NCI-H748 (cell line): ENCODE measurements at regions not wholly inside any gene's neighbourhood (a gene's known extent, or its start where the extent isn't known, plus 50 kb on each side); places are given as distances from the start of the nearest gene placed in this dataset.

Experiments used
- DNase-seq: peaks from one replicate; lab custom pipeline; 2025; ENCODE audit not compliant: unreplicated experiment; lab: John Stamatoyannopoulos, UW

DNA sequence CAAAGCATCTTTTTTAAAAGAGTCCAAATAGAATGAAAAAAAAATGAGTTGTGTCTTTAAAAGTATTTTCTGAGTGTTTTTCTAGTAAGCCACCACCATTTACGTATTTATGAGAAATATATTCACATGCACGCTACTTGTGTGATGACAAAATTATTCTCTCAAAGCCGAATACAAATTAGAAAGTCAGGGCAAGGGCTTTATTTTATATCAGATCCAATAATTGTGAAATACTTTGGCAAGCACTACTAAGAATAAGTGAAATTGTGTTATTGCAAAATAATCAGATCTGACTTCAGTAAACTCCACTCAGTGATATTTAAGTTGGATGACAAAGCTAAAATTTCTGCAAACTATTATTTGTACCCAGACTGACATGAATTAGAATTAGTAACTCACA, 589.3 kb upstream of the KCNMB2 start:
- DNase-seq, result no peak

DNA sequence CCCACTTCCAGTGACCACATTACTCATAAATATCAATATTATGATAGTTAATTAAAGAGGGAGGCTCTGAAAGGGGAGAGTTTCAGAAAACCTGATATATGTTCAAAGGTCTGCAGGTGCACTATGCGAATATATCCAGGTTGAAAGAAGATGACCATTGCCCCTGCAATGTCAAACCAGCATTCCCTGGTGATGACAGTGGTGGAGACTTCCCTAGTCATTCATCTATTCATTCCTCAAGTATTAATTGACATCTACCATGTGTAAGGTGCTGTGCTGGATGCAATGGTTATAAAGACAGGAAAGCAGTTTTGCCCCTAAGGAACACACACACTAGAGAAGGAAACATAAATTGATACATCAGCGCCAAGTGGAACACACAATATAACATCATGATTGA, 588.3 kb upstream of the KCNMB2 start:
- no peak for DNase-seq

- DNase-seq, result no peak
Observed at GRCh38 chr3:177948716-177949425, 587.4 kb upstream of the KCNMB2 start.

DNA sequence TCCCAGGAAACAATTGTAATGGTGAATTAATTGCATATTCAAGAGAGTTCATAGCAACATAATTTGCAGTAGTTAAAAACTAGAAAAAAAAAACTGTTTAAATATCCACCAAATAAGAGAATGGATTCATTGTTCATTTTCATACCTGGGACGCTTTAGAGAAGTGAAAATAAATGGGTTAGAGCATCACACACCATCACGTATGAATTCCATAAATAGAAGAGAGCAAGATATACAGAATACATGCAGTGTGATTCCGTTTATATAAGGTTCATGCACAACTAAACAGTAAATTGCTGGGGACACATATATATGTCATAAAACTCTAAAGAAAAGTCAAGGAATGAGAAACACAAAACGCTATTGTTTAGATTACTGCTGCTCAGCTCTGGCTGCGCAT, 577.0 kb upstream of the KCNMB2 start:
- no peak for DNase-seq

- no peak for DNase-seq
Observed at GRCh38 chr3:177960014-177960413, 576.2 kb upstream of the KCNMB2 start.

- DNase-seq, result no peak
Observed at GRCh38 chr3:177960722-177961121, 575.5 kb upstream of the KCNMB2 start.

DNA sequence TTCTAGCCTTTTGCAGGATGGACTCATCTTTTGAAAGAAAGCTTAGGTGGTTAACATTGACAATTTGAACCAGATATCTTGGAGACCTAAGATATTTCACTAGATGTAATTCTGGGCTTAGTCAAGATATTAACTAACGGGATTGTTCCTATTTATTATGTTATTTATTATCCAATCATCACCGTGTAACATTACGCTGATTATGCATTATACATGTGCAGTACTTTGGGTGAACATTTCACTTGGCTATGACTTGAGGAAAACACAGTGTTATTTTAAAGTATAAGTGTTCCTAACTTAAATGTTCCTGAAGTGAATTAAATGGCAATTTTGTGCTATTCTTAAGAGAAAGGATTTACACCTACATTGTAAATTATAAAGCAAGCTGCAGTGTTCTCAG, 574.5 kb upstream of the KCNMB2 start:
- DNase-seq, result no peak

DNA sequence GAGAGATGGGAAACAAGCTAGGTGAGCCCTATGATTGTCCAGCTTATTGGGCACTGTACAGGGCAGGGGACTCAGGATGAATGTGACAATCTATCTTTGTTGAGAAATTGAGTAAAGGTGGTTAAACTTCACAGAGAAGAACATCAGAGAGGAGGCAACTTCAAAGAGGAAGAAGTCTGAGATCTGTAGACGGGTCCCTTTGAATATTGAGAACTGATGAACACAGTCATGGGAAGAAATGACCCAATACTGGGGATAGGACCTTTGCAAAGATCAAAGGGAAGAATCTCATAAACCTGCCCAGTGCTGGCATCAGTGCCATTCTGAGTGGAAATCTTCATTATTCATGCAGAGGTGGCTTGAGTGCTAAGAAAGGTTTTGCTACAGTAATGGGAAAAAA, 569.7 kb upstream of the KCNMB2 start:
- DNase-seq, result no peak

DNA sequence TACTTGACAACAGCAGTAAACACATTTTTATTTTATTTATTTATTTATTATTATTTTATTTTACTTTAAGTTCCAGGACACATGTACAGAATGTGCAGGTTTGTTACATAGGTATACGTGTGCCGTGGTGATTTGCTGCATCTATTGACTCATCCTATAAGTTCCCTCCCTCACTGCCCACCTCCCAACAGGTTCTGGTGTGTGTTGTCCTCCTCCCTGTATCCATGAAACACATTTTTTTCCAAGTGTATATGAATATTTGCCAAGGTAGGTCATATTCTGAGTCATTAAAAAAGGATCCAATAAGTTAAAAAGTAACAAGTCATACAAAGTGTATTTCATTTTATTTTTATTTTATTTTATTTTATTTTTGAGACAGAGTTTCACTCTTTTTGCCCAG, 567.3 kb upstream of the KCNMB2 start:
- no peak for DNase-seq

- no peak for DNase-seq
Observed at GRCh38 chr3:177973241-177973840, 562.9 kb upstream of the KCNMB2 start.

- no peak for DNase-seq
Observed at GRCh38 chr3:177976241-177976640, 560.0 kb upstream of the KCNMB2 start.

GRCh38 chr3:177976866-177977265, 559.4 kb upstream of the KCNMB2 start:
- no peak for DNase-seq

DNA sequence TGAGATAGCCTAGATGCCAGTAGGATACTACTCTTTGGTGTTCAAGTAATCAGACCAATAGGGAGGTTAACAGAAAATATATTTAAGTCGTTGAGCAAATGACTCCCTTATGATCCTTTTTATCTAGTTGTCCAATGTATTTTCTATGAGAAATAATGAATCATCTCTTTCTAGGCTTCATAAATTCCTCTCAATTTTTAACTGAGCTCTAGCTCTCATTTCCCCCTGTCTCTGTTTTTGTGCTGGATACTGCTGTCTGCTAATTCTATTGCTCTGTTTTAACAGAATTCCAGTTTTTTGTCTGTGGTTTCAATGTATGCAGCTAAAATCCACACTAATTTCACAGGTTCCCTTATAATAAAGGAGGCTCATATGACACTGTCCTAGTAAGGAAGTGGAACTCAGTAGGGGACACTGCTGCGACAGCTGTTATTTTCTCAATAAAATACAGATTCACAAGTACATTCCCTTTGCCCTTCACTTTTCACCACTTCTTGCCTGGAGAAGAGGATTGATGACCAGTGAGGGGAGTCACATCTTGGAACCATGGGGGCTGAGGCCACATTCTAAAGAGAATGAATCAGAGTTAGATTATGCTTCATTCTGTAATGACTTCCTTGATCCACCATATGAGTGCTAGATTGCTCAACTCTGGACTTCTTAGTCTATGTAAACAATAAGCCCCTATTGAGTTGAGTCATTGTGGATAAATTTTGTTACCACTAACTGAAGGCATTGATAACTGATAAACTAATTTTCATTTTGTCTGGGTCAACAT, 558.7 kb upstream of the KCNMB2 start:
- DNase-seq, result no peak

DNA sequence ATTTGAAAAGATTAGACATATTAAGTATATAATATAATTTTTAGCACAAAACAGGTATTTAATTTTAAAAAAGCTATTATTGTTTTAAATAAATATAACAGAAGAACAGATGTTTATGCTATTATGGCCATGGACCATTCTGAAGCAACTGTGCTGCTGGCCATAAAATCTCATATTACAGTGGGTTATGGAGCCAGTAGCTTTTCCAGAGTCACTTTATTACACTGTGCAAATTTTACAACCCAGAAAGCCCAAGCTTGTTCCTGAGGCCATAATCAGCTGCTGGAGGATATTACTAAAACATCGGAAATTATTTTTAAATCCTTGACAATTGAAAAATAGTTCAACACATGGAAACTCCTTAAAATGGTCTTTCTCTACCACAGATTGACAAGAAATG, 557.3 kb upstream of the KCNMB2 start:
- DNase-seq, result no peak

DNA sequence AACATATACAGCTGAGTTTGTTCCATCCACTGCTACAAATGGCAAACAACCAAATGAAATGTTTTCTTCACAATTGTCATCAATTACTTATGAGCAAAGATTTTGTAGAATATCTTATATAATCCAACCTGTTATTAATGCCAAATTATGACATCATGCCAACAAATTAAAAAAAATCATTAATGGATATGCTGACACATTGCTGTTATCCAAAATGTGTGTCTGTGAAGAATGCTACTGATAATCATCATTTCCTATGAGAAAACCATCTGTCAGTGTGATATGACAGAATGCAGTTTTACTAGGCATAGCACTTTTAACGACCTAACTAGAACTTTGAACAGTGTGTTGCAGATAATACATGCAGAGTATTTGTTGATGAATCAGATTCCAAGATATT, 556.5 kb upstream of the KCNMB2 start:
- DNase-seq, result no peak

GRCh38 chr3:177981576-177981975, 554.7 kb upstream of the KCNMB2 start:
- no peak for DNase-seq

DNA sequence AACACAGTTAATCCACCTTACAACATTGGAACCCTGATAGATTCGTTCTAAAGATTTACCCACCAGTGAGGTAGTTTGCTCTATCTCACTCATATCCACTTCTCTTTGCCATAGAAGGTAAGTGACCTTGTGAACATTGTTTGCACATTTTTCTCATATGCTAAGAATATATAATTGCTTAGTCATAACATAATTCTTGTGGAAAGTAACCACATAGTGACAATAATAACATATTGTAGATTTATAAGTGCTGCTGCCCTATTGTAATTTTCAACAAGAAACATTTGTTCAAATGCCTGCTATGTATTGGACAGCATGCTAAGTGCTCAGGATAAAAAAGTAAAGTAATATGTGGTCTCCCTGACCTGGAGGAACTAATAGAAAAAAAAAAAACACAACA, 554.2 kb upstream of the KCNMB2 start:
- DNase-seq, result no peak

- DNase-seq, result no peak
Observed at GRCh38 chr3:177983320-177983719, 552.9 kb upstream of the KCNMB2 start.

DNA sequence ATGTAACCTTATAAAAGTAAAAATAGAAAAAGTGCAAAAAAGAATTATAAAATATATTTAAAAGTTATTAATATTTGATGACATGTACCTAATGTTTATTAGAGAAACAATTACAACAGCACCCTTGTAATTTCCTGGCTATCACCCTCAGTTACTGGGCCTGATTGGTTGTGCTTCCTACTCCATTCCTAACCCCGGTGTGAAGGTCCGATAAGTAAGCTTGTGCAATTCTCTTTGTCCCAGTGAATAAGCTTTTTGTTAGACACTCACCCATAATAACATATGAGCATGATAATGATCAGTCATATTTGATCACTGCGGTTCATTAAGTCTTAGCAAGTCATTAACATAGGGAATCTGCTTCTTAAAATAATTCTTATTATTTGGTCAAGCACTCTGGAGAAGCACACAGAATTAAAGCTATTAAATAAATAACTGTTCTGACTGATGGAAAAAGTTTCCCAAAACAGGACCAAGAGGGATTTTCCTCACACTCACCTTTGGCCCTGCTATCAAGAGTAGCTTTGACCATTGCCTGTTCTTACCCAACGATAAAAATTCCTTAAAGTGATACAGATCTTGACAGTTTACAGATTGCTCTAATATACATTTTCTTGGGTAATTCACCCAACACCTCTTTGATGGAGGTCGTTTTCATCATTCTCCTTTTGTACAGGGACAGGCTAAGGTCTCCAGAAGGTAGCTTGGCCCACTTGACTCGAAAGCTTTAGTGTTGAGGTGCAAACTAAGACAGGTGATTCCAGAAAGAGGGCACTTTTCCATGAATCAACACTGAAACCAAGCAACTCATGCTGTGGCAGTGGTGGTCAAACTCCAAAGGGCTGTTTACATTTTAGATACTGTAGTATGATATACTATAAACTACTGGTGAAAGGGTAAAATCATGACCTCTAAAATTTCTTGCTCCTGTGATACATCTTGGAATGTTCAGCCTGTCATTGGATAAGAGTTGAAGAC, 543.0 kb upstream of the KCNMB2 start:
- no peak for DNase-seq

GRCh38 chr3:177994976-177995375, 541.3 kb upstream of the KCNMB2 start:
- no peak for DNase-seq
